ENCODE measurements at regions not wholly inside any gene's neighbourhood (a gene's known extent, or its start where the extent isn't known, plus 50 kb on each side); places are given as distances from the start of the nearest gene placed in this dataset.

- no peak overlapping the region for H3K27ac Mint-ChIP-seq
- no peaks in the 10 kb centered on the region for H3K36me3 Mint-ChIP-seq
- H3K9me3 Mint-ChIP-seq = no peaks in the 10 kb centered on the region
- TF ChIP-seq, protein P1, sequence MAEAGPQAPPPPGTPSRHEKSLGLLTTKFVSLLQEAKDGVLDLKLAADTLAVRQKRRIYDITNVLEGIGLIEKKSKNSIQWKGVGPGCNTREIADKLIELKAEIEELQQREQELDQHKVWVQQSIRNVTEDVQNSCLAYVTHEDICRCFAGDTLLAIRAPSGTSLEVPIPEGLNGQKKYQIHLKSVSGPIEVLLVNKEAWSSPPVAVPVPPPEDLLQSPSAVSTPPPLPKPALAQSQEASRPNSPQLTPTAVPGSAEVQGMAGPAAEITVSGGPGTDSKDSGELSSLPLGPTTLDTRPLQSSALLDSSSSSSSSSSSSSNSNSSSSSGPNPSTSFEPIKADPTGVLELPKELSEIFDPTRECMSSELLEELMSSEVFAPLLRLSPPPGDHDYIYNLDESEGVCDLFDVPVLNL (CRISPR knock-in tag; IDR thresholded peaks at IDR 0.05; ENCODE audit: borderline replicate concordance, low read depth) = no peak
- TF ChIP-seq SMAD4 (CRISPR knock-in tag; IDR thresholded peaks at IDR 0.05) (no peak), GRHL2 (CRISPR knock-in tag; IDR thresholded peaks at IDR 0.05; ENCODE audit: insufficient replicate concordance, severe bottlenecking) (no peak), SMAD3 (CRISPR knock-in tag; IDR thresholded peaks at IDR 0.05; ENCODE audit: borderline replicate concordance) (no peak), TEAD4 (CRISPR knock-in tag; IDR thresholded peaks at IDR 0.05) (no peak)
- TF ChIP-seq, protein P2, sequence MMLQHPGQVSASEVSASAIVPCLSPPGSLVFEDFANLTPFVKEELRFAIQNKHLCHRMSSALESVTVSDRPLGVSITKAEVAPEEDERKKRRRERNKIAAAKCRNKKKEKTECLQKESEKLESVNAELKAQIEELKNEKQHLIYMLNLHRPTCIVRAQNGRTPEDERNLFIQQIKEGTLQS (CRISPR knock-in tag; conservative IDR thresholded peaks at IDR 0.05) = no peak
- TF ChIP-seq, protein P3, sequence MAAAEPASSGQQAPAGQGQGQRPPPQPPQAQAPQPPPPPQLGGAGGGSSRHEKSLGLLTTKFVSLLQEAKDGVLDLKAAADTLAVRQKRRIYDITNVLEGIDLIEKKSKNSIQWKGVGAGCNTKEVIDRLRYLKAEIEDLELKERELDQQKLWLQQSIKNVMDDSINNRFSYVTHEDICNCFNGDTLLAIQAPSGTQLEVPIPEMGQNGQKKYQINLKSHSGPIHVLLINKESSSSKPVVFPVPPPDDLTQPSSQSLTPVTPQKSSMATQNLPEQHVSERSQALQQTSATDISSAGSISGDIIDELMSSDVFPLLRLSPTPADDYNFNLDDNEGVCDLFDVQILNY (CRISPR knock-in tag; IDR thresholded peaks at IDR 0.05) = no peak
- H3K4me3 Mint-ChIP-seq = no peak overlapping the region
- H3K4me1 Mint-ChIP-seq = peaks cover 2% of the 10 kb centered on the region; the same call in 1 of the 2 replicates
- ChIA-PET POLR2A (no interaction called here), CTCF (no interaction called here)
- no peaks in the 10 kb centered on the region for H3K27me3 Mint-ChIP-seq (ENCODE audit: low read depth)
- DNase-seq (ENCODE audit: low spot score) (no peak), ATAC-seq (no peak)
Observed at GRCh38 chr5:99116526-99116925, 187.7 kb upstream of the CHD1 start.

- TF ChIP-seq TP53 (CRISPR knock-in tag; IDR thresholded peaks at IDR 0.05) (no peak), NR2C2 (CRISPR knock-in tag; IDR thresholded peaks at IDR 0.05) (no peak), ZBTB43 (CRISPR knock-in tag; IDR thresholded peaks at IDR 0.05) (no peak), ZNF138 (CRISPR knock-in tag; conservative IDR thresholded peaks at IDR 0.05) (no peak), ZNF416 (CRISPR knock-in tag; IDR thresholded peaks at IDR 0.05) (no peak), MXD4 (CRISPR knock-in tag; IDR thresholded peaks at IDR 0.05; ENCODE audit: borderline replicate concordance) (no peak), GRHL2 (CRISPR knock-in tag; IDR thresholded peaks at IDR 0.05; ENCODE audit: insufficient replicate concordance, severe bottlenecking) (no peak), NR3C1 (CRISPR knock-in tag; conservative IDR thresholded peaks at IDR 0.05; ENCODE audit: low read depth) (no peak), ZNF317 (CRISPR knock-in tag; IDR thresholded peaks at IDR 0.05; ENCODE audit: borderline replicate concordance, low read depth) (no peak), SOX15 (CRISPR knock-in tag; IDR thresholded peaks at IDR 0.05) (no peak), FOXK1 (CRISPR knock-in tag; IDR thresholded peaks at IDR 0.05) (no peak), TEAD4 (CRISPR knock-in tag; IDR thresholded peaks at IDR 0.05) (no peak), SP1 (CRISPR knock-in tag; conservative IDR thresholded peaks at IDR 0.05) (no peak)
- TF ChIP-seq, protein P3 (CRISPR knock-in tag; IDR thresholded peaks at IDR 0.05) = no peak
- TF ChIP-seq, protein P1 (CRISPR knock-in tag; IDR thresholded peaks at IDR 0.05; ENCODE audit: borderline replicate concordance, low read depth) = no peak
- TF ChIP-seq, protein P4, sequence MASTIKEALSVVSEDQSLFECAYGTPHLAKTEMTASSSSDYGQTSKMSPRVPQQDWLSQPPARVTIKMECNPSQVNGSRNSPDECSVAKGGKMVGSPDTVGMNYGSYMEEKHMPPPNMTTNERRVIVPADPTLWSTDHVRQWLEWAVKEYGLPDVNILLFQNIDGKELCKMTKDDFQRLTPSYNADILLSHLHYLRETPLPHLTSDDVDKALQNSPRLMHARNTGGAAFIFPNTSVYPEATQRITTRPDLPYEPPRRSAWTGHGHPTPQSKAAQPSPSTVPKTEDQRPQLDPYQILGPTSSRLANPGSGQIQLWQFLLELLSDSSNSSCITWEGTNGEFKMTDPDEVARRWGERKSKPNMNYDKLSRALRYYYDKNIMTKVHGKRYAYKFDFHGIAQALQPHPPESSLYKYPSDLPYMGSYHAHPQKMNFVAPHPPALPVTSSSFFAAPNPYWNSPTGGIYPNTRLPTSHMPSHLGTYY (CRISPR knock-in tag; IDR thresholded peaks at IDR 0.05) = no peak
- TF ChIP-seq, protein P5, sequence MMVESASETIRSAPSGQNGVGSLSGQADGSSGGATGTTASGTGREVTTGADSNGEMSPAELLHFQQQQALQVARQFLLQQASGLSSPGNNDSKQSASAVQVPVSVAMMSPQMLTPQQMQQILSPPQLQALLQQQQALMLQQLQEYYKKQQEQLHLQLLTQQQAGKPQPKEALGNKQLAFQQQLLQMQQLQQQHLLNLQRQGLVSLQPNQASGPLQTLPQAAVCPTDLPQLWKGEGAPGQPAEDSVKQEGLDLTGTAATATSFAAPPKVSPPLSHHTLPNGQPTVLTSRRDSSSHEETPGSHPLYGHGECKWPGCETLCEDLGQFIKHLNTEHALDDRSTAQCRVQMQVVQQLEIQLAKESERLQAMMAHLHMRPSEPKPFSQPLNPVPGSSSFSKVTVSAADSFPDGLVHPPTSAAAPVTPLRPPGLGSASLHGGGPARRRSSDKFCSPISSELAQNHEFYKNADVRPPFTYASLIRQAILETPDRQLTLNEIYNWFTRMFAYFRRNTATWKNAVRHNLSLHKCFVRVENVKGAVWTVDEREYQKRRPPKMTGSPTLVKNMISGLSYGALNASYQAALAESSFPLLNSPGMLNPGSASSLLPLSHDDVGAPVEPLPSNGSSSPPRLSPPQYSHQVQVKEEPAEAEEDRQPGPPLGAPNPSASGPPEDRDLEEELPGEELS (CRISPR knock-in tag; IDR thresholded peaks at IDR 0.05) = no peak
- TF ChIP-seq, protein P6, sequence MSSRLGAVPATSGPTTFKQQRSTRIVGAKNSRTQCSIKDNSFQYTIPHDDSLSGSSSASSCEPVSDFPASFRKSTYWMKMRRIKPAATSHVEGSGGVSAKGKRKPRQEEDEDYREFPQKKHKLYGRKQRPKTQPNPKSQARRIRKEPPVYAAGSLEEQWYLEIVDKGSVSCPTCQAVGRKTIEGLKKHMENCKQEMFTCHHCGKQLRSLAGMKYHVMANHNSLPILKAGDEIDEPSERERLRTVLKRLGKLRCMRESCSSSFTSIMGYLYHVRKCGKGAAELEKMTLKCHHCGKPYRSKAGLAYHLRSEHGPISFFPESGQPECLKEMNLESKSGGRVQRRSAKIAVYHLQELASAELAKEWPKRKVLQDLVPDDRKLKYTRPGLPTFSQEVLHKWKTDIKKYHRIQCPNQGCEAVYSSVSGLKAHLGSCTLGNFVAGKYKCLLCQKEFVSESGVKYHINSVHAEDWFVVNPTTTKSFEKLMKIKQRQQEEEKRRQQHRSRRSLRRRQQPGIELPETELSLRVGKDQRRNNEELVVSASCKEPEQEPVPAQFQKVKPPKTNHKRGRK (CRISPR knock-in tag; IDR thresholded peaks at IDR 0.05; ENCODE audit: borderline replicate concordance) = no peak
- Mint-ChIP-seq H3K27me3 (ENCODE audit: low read depth) (no peaks in the 10 kb centered on the region), H3K36me3 (no peaks in the 10 kb centered on the region), H3K27ac (no peak overlapping the region), H3K4me1 (no peaks in the 10 kb centered on the region), H3K9me3 (no peaks in the 10 kb centered on the region), H3K4me3 (no peak overlapping the region)
- CTCF ChIA-PET = no interaction called here
- DNase-seq (ENCODE audit: low spot score) (no peak), ATAC-seq (no peak)
- POLR2A ChIA-PET = no interaction called here
Observed at GRCh38 chr5:99109894-99110293, 181.1 kb upstream of the CHD1 start.

All from WTC11 (cell line).